Right ventricle myocardium inferior (tissue), 1 donor: ENCODE measurements at regions not wholly inside any gene's neighbourhood (a gene's known extent, or its start where the extent isn't known, plus 50 kb on each side); places are given as distances from the start of the nearest gene placed in this dataset.
"Not testable (repeated sequence)": the region's sequence is repeated elsewhere in the genome, so short reads cannot be mapped to it uniquely, and the experiment has no call there.

Experiments used
- ATAC-seq: fragments of 200-7000 bp; cut with Tn5 transposase; one replicate; pipeline ENCODE4 v1.9.1; 2020; ENCODE audit warnings: mild to moderate bottlenecking, moderate library complexity
- DNase-seq: peaks from one replicate; pipeline ENCODE4 v3.0.0; 2021; ENCODE audit errors: missing footprints
- intact Hi-C: fragments of 100-400 bp; cut with DNase I; formaldehyde crosslinking; loops from one replicate; pipeline ENCODE4 v1.11.0; 2022
- donor health status: DM: no; HTN: yes; CAD: no; lungs with severe emphysema.

GRCh38 chr2:64245631-64246030 lies 101.4 kb upstream of the PELI1 start:
- intact Hi-C loops: no loop called here
- DNase-seq (no peak), ATAC-seq (no peak)

- DNase-seq (no peak), ATAC-seq (no peak)
- intact Hi-C loops: no loop called here
Measured at GRCh38 chr2:64246962-64247361, 102.7 kb upstream of the PELI1 start.

GRCh38 chr2:64249426-64249825 lies 105.2 kb upstream of the PELI1 start:
- ATAC-seq (no peak), DNase-seq (no peak)
- intact Hi-C loops: no loop called here

DNA sequence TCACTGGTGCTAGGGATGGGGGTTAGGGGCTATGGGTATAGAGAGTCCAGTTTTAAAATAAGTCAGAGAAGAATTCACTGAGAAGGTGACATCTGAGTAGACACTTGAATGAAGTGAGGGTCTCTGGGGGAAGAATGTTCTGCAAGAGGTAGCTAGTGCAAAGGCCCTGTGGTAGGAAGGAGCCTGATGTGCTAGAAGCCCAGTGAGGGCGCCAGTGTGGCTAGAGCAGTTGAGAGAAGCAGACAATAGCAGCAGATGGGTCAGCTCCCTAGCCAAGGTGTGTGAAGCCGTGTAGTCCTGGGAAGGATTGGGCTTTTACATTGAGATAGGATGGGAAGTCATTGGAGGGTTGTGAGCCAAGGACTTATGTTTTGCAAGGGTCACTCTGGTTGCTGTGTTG lies 105.8 kb upstream of the PELI1 start:
- intact Hi-C loops: no loop called here

GRCh38 chr2:64250751-64251423 lies 106.7 kb upstream of the PELI1 start:
- intact Hi-C loops: no loop called here
- no peak for DNase-seq
- no peak for ATAC-seq

More for the DNA sequence above, 105.8 kb upstream of the PELI1 start:
- ATAC-seq (no peak), DNase-seq (no peak)

- intact Hi-C loops: no loop called here
- ATAC-seq (no peak), DNase-seq (no peak)
Measured at GRCh38 chr2:64251497-64252250, 107.5 kb upstream of the PELI1 start.

GRCh38 chr2:64252251-64252978 lies 108.2 kb upstream of the PELI1 start:
- DNase-seq, ATAC-seq, intact Hi-C loops: not testable (repeated sequence)

DNA sequence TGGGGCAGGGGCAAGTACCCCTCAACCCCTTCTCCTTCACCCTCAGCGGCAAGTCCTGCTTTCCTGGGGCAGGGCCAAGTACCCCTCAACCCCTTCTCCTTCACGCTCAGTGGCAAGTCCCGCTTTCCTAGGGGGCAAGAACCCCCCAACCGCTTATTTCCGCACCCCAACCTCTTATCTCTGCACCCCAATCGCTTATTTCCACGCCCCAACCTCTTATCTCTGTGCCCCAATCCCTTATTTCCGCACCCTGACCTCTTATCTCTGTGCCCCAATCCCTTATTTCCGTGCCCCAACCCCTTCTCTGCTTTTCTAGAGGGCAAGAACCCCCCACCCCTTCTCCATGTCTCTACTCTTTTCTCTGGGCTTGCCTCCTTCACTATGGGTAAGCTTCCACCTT lies 109.2 kb upstream of the PELI1 start:
- intact Hi-C loops, DNase-seq, ATAC-seq: not testable (repeated sequence)

- ATAC-seq: no peak
- intact Hi-C loops: no loop called here
- no peak for DNase-seq
Measured at GRCh38 chr2:64258566-64258965, 114.3 kb upstream of the PELI1 start.

- intact Hi-C loops: no loop called here
- ATAC-seq (peak; percentile 56), DNase-seq (peak; percentile 79)
Measured at GRCh38 chr2:64259312-64259711, 115.1 kb upstream of the PELI1 start.

GRCh38 chr2:64260093-64260803 lies 116.0 kb upstream of the PELI1 start:
- intact Hi-C loops: no loop called here
- DNase-seq (no peak), ATAC-seq (no peak)

- intact Hi-C loops: no loop called here
- DNase-seq (peak; percentile 74), ATAC-seq (peak; percentile 71)
Measured at GRCh38 chr2:64260817-64261216, 116.6 kb upstream of the PELI1 start.

DNA sequence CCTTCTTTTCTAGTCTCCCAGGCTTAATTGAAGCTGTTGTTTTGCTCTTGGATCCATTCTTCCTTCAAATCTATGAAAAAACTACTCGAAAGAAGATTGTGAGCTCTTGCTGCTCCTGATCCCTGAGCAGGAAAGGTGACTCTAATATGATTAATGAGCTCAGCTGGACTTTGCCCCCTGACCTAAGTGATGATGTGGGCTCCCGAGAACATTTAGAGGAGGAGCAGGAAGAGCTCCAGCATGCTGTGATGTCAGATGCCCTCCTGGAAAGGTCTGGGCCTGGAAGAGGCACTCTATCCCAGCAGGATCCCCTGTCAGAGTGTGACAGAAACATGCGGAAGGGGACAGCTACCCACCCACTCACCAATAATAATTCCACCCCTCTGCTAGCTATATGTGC lies 117.9 kb upstream of the PELI1 start:
- DNase-seq (no peak), ATAC-seq (no peak)
- intact Hi-C loops: no loop called here

DNA sequence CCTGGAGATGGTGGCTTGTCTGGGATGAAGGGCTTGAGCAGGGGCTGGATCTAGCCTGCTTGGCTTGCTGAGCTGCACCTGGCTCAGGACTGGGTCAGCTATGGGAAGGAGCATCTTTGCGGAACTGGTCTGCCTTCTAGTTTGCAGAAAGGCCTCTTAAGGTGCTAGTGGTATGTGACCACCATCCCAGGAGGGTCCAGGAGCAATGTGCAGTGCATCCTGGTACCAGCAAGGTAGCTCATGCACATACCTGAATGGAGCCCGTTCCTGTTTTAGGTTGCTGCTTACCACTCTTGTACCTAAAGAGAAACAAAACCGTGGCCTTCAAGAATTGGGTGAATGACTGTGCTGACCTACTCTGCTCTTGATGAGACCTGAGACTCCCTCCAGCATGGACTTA lies 118.6 kb upstream of the PELI1 start:
- intact Hi-C loops: no loop called here
- no peak for DNase-seq
- no peak for ATAC-seq

DNA sequence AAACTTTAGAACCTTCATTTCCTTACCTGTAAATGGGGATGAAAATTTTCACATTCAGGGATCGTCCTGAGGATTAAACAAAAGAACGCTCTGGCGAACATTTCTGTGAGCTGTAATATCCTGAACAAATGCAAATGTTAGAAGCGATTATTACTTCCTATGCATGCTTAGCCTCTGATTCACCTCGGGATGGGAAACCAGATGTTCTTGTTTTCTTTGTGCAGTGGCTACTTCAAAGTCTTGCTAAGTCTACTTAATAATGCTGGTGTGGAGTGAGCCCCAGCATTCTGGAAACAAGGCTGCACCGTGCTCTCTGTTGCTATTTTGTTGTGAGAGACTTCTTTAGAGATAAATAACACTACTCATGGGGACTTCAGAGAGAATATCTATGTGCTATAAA lies 119.1 kb upstream of the PELI1 start:
- ATAC-seq (no peak), DNase-seq (no peak)
- intact Hi-C loops: no loop called here

DNA sequence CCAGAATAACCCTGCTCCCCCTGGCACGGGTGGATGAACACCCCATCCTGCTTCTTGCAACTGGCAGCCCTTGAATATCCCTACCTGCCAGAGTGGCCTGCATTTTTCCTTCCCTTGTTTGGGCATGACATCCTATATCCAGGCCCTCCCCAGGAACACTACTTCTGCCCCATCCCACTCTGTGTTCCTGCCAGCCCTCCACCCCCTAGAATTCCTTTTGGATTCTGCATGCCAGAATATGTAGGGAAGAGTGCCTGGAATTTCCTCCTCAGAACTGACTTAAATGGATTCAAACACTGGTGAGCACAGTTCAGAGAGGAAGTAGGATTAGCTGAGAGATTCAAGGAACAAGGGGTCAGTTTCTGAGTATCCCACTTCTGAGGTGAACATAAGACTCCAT lies 123.5 kb upstream of the PELI1 start:
- no peak for ATAC-seq
- no peak for DNase-seq
- intact Hi-C loops: no loop called here

DNA sequence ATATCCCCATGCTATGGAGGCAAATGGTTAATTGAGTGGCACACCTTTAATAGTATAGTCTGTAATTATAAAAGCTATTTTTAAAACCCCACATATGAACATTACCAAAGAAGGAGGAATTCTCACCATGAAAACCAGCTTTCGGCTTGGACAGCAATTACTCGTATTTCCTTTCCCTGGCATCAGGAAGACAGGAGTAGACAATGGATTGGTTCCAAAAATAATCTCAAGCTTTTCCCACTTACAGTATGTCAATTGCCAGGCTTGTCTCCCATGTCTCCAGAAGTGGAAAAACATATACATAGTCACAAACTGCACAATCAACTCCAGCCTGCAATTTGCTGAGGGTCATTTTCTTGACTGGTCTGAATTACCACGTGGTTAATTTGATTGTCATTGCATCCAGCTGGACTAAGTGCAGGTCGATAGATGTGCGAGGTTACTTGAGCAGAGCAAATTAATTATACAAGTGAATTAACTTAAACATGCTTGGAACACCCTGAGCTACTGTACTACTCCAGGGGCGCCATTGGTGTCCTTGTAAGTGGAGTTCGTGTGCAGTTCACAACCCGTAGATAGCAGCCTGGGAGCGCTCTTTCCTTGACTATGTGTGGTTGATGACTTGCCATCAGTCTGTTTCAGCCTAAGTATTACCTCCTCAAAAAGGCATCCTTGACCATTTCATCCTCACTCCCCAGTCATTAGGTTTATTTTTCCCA lies 124.3 kb upstream of the PELI1 start:
- intact Hi-C loops: no loop called here
- ATAC-seq (no peak), DNase-seq (no peak)

GRCh38 chr2:64273524-64274398 lies 129.5 kb upstream of the PELI1 start:
- DNase-seq (no peak), ATAC-seq (peak; percentile 90)
- intact Hi-C loops: loop anchor here (5.0 kb wide), 1 partner anchor 131 kb away; the partner anchor contains the start of gene PELI1
